ENCODE measurements at regions not wholly inside any gene's neighbourhood (a gene's known extent, or its start where the extent isn't known, plus 50 kb on each side); places are given as distances from the start of the nearest gene placed in this dataset.
"Not testable (repeated sequence)": the region's sequence is repeated elsewhere in the genome, so short reads cannot be mapped to it uniquely, and the experiment has no call there.

GRCh38 chr7:22066522-22066921, 120.8 kb upstream of the CDCA7L start:
- no peak for DNase-seq (ENCODE audit: low read depth in 2 of 2)

GRCh38 chr7:22064816-22065215, 119.1 kb upstream of the CDCA7L start:
- no peak for DNase-seq (ENCODE audit: low read depth in 2 of 2)

GRCh38 chr7:22061775-22062174, 116.1 kb upstream of the CDCA7L start:
- DNase-seq (ENCODE audit: low read depth in 2 of 2), result no peak

GRCh38 chr7:22060863-22061262, 115.2 kb upstream of the CDCA7L start:
- no peak for DNase-seq (ENCODE audit: low read depth in 2 of 2)

GRCh38 chr7:22060197-22060596, 114.5 kb upstream of the CDCA7L start:
- no peak for DNase-seq (ENCODE audit: low read depth in 2 of 2)

- DNase-seq (ENCODE audit: low read depth in 2 of 2), result no peak
Observed at GRCh38 chr7:22055226-22055625, 109.5 kb upstream of the CDCA7L start.

GRCh38 chr7:22052674-22053365, 107.1 kb upstream of the CDCA7L start:
- no peak for DNase-seq (ENCODE audit: low read depth in 2 of 2)

- no peak for DNase-seq (ENCODE audit: low read depth in 2 of 2)
Observed at GRCh38 chr7:22051886-22052673, 106.4 kb upstream of the CDCA7L start.

- DNase-seq (ENCODE audit: low read depth in 2 of 2), result no peak
Observed at GRCh38 chr7:22049766-22050500, 104.2 kb upstream of the CDCA7L start.

- no peak for DNase-seq (ENCODE audit: low read depth in 2 of 2)
Observed at GRCh38 chr7:22043367-22043766, 97.7 kb upstream of the CDCA7L start.

GRCh38 chr7:22040923-22041595, 95.4 kb upstream of the CDCA7L start:
- DNase-seq (ENCODE audit: low read depth in 2 of 2), result no peak

- DNase-seq (ENCODE audit: low read depth in 2 of 2), result no peak
Observed at GRCh38 chr7:22039670-22040069, 94.0 kb upstream of the CDCA7L start.

GRCh38 chr7:22032356-22032755, 86.7 kb upstream of the CDCA7L start:
- not testable (repeated sequence) for DNase-seq (ENCODE audit: low read depth in 2 of 2)

- not testable (repeated sequence) for DNase-seq (ENCODE audit: low read depth in 2 of 2)
Observed at GRCh38 chr7:22028656-22029055, 83.0 kb upstream of the CDCA7L start.

GRCh38 chr7:22027475-22027874, 81.8 kb upstream of the CDCA7L start:
- DNase-seq (ENCODE audit: low read depth in 2 of 2), result no peak

GRCh38 chr7:22025983-22026382, 80.3 kb upstream of the CDCA7L start:
- DNase-seq (ENCODE audit: low read depth in 2 of 2), result no peak

GRCh38 chr7:22025075-22025474, 79.4 kb upstream of the CDCA7L start:
- DNase-seq (ENCODE audit: low read depth in 2 of 2), result no peak

GRCh38 chr7:22019931-22020330, 74.2 kb upstream of the CDCA7L start:
- no peak for DNase-seq (ENCODE audit: low read depth in 2 of 2)

GRCh38 chr7:22016507-22016906, 70.8 kb upstream of the CDCA7L start:
- DNase-seq (ENCODE audit: low read depth in 2 of 2), result no peak

- DNase-seq (ENCODE audit: low read depth in 2 of 2), result no peak
Observed at GRCh38 chr7:22013711-22014110, 68.0 kb upstream of the CDCA7L start.

GRCh38 chr7:22008683-22009082, 63.0 kb upstream of the CDCA7L start:
- DNase-seq (ENCODE audit: low read depth in 2 of 2), result no peak

- no peak for DNase-seq (ENCODE audit: low read depth in 2 of 2)
Observed at GRCh38 chr7:22008087-22008486, 62.4 kb upstream of the CDCA7L start.

Data from lung microvascular endothelial cell (primary cell).